OCI-LY7 (cell line): ENCODE measurements at regions not wholly inside any gene's neighbourhood (a gene's known extent, or its start where the extent isn't known, plus 50 kb on each side); places are given as distances from the start of the nearest gene placed in this dataset.

Experiments
- CTCF ChIP-seq: fragments of 200-600 bp; sonication (generic); conservative IDR thresholded peaks from 2 replicates; pipeline ENCODE4 v1.5.1; 2014; ENCODE audit warnings: mild to moderate bottlenecking, antibody characterized with exemption, low read length, moderate library complexity, mixed read lengths
- EZH2phosphoT487 ChIP-seq: fragments of 200-600 bp; sonication (generic); IDR thresholded peaks from 2 replicates; pipeline ENCODE4 v1.6.1; 2018; ENCODE audit warnings: low read depth, borderline replicate concordance, mild to moderate bottlenecking, mixed run types, antibody characterized with exemption, low read length, moderate library complexity, mixed read lengths

- no peak for TF ChIP-seq CTCF
- TF ChIP-seq EZH2phosphoT487 = no peak
Measured at GRCh38 chr10:113970641-113971040, 73.0 kb upstream of the ADRB1 start.
